IMR-90 (cell line): ENCODE measurements at regions not wholly inside any gene's neighbourhood (a gene's known extent, or its start where the extent isn't known, plus 50 kb on each side); places are given as distances from the start of the nearest gene placed in this dataset.
"Not testable (repeated sequence)": the region's sequence is repeated elsewhere in the genome, so short reads cannot be mapped to it uniquely, and the experiment has no call there.

Experiments
- ATAC-seq: fragments of 200-7000 bp; cut with Tn5 transposase; 2 replicates; pipeline ENCODE4 v1.9.1; 2020; ENCODE audit warnings: low read depth, mild to moderate bottlenecking, moderate library complexity
- BruUV-seq: library from RNA; stranded (reverse); fragments of 400-500 nt; replicated peaks from 2 replicates; lab custom pipeline; 2021; lab: Mats Ljungman, UMichigan
- CTCF ChIA-PET: fragments of 300-600 bp; formaldehyde crosslinking; extraction: SDS; loops from one replicate; lab custom pipeline; 2021; ENCODE audit warnings: antibody characterized with exemption; lab: Yijun Ruan, JAX
- POLR2A ChIA-PET: fragments of 300-600 bp; sonication (Branson Sonifier 250); formaldehyde crosslinking; loops from one replicate; lab custom pipeline; 2022; ENCODE audit warnings: antibody characterized with exemption; ENCODE audit not compliant: unreplicated experiment; lab: Charles Lee
- DNase-seq: peaks from one replicate; pipeline ENCODE4 v3.0.0; 2013
- H2AFZ ChIP-seq: replicated peaks from 2 replicates; pipeline ENCODE3; 2013; ENCODE audit warnings: low read length, mild to moderate bottlenecking; ENCODE audit not compliant: poor library complexity
- H2AK5ac ChIP-seq: 2 replicates; pipeline ENCODE4 v1.6.1; 2013; ENCODE audit warnings: low read depth, low read length, inconsistent platforms
- H2AK9ac ChIP-seq: replicated peaks from 2 replicates; pipeline ENCODE3; 2013; ENCODE audit warnings: mild to moderate bottlenecking, low read depth, low read length, moderate library complexity; ENCODE audit not compliant: poor library complexity
- H2BK120ac ChIP-seq: 2 replicates; pipeline ENCODE4 v1.6.1; 2013; ENCODE audit warnings: low read depth, low read length, inconsistent platforms
- H2BK15ac ChIP-seq: 3 replicates; pipeline ENCODE4 v1.6.1; 2013; ENCODE audit warnings: low read depth, low read length, inconsistent platforms
- H2BK20ac ChIP-seq: 2 replicates; pipeline ENCODE4 v1.6.1; 2013; ENCODE audit warnings: low read depth, mild to moderate bottlenecking, inconsistent platforms, low read length, moderate library complexity
- H2BK5ac ChIP-seq: 2 replicates; pipeline ENCODE4 v1.6.1; 2013; ENCODE audit warnings: mild to moderate bottlenecking, low read depth, low read length, inconsistent platforms; ENCODE audit not compliant: poor library complexity, severe bottlenecking
- H3K14ac ChIP-seq: replicated peaks from 2 replicates; pipeline ENCODE4 v1.6.1; 2013; ENCODE audit warnings: low read depth, low read length, inconsistent platforms
- H3K18ac ChIP-seq: 2 replicates; pipeline ENCODE4 v1.6.1; 2013; ENCODE audit warnings: low read depth, low read length, control low read depth
- H3K23ac ChIP-seq: 2 replicates; pipeline ENCODE4 v1.6.1; 2013; ENCODE audit warnings: low read depth, low read length, inconsistent platforms
- H3K27ac ChIP-seq: 2 replicates; pipeline ENCODE4 v1.5.1; 2013; ENCODE audit warnings: mild to moderate bottlenecking, control low read depth, low read length; ENCODE audit not compliant: insufficient read depth
- H3K27me3 ChIP-seq: 2 replicates; pipeline ENCODE4 v1.6.1; 2013; ENCODE audit warnings: low read length; ENCODE audit not compliant: control insufficient read depth, insufficient read depth
- H3K36me3 ChIP-seq: 2 replicates; pipeline ENCODE4 v1.6.1; 2013; ENCODE audit warnings: low read length, mixed read lengths; ENCODE audit not compliant: control insufficient read depth, insufficient read depth
- H3K4ac ChIP-seq: 2 replicates; pipeline ENCODE4 v1.6.1; 2013; ENCODE audit warnings: low read depth, low read length, inconsistent platforms
- H3K4me1 ChIP-seq: 2 replicates; pipeline ENCODE4 v1.6.1; 2013; ENCODE audit warnings: low read length, mixed read lengths; ENCODE audit not compliant: control insufficient read depth, insufficient read depth
- H3K4me2 ChIP-seq: 2 replicates; pipeline ENCODE4 v1.6.1; 2013; ENCODE audit warnings: low read depth, mild to moderate bottlenecking, control low read depth, low read length, moderate library complexity
- H3K4me3 ChIP-seq: 2 replicates; pipeline ENCODE4 v1.5.1; 2013; ENCODE audit warnings: low read depth, mild to moderate bottlenecking, control low read depth, low read length, moderate library complexity; ENCODE audit not compliant: insufficient read depth
- H3K56ac ChIP-seq: 2 replicates; pipeline ENCODE4 v1.6.1; 2013; ENCODE audit warnings: low read length, inconsistent platforms; ENCODE audit not compliant: insufficient read depth; ENCODE audit errors: extremely low read depth
- H3K79me1 ChIP-seq, 2 experiments: 2 replicates each; pipeline ENCODE4 v1.6.1; 2013; ENCODE audit warnings: low read length in 2 of 2, inconsistent platforms in 1 of 2, low read depth in 1 of 2
- H3K9ac ChIP-seq: 2 replicates; pipeline ENCODE4 v1.6.1; 2013; ENCODE audit warnings: low read depth, low read length, control low read depth
- H3K9me1 ChIP-seq: 2 replicates; pipeline ENCODE4 v1.6.1; 2013; ENCODE audit warnings: low read length, inconsistent platforms; ENCODE audit not compliant: insufficient read depth
- H3K9me3 ChIP-seq: 2 replicates; pipeline ENCODE4 v1.6.1; 2013; ENCODE audit warnings: low read length; ENCODE audit not compliant: control insufficient read depth, insufficient read depth
- H4K20me1 ChIP-seq: 2 replicates; pipeline ENCODE4 v1.6.1; 2013; ENCODE audit warnings: low read length, inconsistent platforms; ENCODE audit not compliant: insufficient read depth
- H4K5ac ChIP-seq: 2 replicates; pipeline ENCODE4 v1.6.1; 2013; ENCODE audit warnings: mild to moderate bottlenecking, low read depth, low read length, control low read depth
- H4K8ac ChIP-seq, 2 experiments: 2 replicates each; pipeline ENCODE4 v1.6.1; 2013; ENCODE audit warnings: low read depth in 2 of 2, low read length in 2 of 2, control low read depth in 1 of 2, inconsistent platforms in 1 of 2
- H4K91ac ChIP-seq: 2 replicates; pipeline ENCODE4 v1.6.1; 2013; ENCODE audit warnings: low read depth, low read length, inconsistent platforms; ENCODE audit not compliant: insufficient read depth
- CHD1 ChIP-seq: IDR thresholded peaks from 2 replicates; pipeline ENCODE4 v1.6.1; 2012; ENCODE audit warnings: low read depth, low read length, improper control_type of control experiment
- FOS ChIP-seq: fragments of 150-350 bp; IDR thresholded peaks from 2 replicates; pipeline ENCODE4 v1.6.1; 2016; ENCODE audit warnings: low read depth, low read length
- MAFK ChIP-seq: IDR thresholded peaks from 2 replicates; pipeline ENCODE4 v1.6.1; 2012; ENCODE audit warnings: low read depth, low read length, improper control_type of control experiment
- MAZ ChIP-seq: IDR thresholded peaks from 2 replicates; pipeline ENCODE4 v1.6.1; 2012; ENCODE audit warnings: low read depth, mild to moderate bottlenecking, low read length, improper control_type of control experiment, moderate library complexity, borderline replicate concordance
- RAD21 ChIP-seq: IDR thresholded peaks from 2 replicates; pipeline ENCODE4 v1.6.1; 2012; ENCODE audit warnings: low read length, improper control_type of control experiment
- RFX5 ChIP-seq: IDR thresholded peaks from 2 replicates; pipeline ENCODE4 v1.8.0; 2012; ENCODE audit warnings: low read depth, mild to moderate bottlenecking, low read length, moderate library complexity
- WGBS, 2 experiments: methylation state at CpG; one replicate each; pipeline versions ENCODE4 v1.1.5 to v1.1.7; 2013; ENCODE audit warnings: missing lambda C conversion rate in 2 of 2; ENCODE audit not compliant: insufficient read length in 1 of 2; ENCODE audit errors: extremely low coverage in 2 of 2; 5-methylcytosine and 5-hydroxymethylcytosine counted together
- dilution Hi-C: fragments of 300-500 bp; cut with HindIII; formaldehyde crosslinking; loops from one replicate; pipeline ENCODE4 v1.14.3; 2018; ENCODE audit warnings: low sequenced_read_pairs; ENCODE audit not compliant: unreplicated experiment
- in situ Hi-C: fragments of 300-500 bp; cut with MboI; formaldehyde crosslinking; loops from 3 replicates; pipeline ENCODE4 v1.14.3; 2019; ENCODE audit warnings: low sequenced_read_pairs, inconsistent platforms, mixed read lengths
- intact Hi-C: fragments of 100-400 bp; cut with micrococcal nuclease; formaldehyde crosslinking; loops from 2 replicates; pipeline ENCODE4 v1.10.0; 2022

DNA sequence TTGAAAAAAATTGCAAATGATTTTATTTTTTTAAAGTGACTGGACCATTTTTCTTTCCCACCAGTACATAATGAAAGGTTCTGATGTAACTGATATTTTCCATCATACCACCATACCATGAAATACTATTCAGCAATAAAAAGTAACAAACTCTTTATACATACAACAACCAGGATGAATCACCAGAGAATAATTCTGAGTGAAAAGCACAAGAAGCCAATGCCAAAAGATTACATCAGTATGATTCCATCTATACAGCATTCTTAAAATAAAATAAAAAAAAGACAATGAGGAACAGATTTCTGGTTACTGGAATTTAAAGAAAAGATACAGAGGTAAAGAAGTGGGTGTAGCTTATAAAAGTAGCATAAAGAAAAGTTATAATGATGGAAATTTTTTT is 423.7 kb upstream of the ST8SIA4 start:
- in situ Hi-C loops: no loop called here
- DNase-seq: no peak

DNA sequence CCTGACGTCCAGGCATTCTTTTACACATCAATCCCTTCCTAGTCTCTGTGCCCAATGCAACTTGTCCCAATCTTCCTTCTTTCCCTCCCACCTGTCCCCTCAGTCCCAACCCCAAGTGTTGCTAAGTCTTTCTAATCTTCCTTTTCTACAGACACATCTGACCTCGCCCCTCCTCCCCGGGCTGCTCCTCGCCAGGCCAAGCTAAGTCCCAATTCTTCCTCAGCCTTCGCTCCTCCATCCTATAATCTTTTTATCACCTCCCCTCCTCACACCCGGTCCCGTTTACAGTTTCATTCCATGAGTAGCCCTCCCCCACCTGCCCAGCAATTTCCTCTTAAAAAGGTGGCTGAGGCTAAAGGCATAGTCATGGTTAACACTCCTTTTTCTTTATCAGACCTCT is 413.3 kb upstream of the ST8SIA4 start:
- H3K9me3 ChIP-seq, H3K9me1 ChIP-seq, H3K27ac ChIP-seq, CTCF ChIA-PET, H3K9ac ChIP-seq, H3K14ac ChIP-seq, H3K18ac ChIP-seq, H3K4me2 ChIP-seq, H2AK5ac ChIP-seq, dilution Hi-C loops, H2BK120ac ChIP-seq, BruUV-seq, H3K4me1 ChIP-seq, H2BK20ac ChIP-seq, POLR2A ChIA-PET, H4K91ac ChIP-seq, intact Hi-C loops, ATAC-seq, H3K4ac ChIP-seq, H3K27me3 ChIP-seq, H3K79me1 ChIP-seq, in situ Hi-C loops, H4K5ac ChIP-seq, H3K36me3 ChIP-seq, DNase-seq, H2AK9ac ChIP-seq, H4K20me1 ChIP-seq, H2BK5ac ChIP-seq, H3K56ac ChIP-seq, H3K23ac ChIP-seq, H2BK15ac ChIP-seq, H2AFZ ChIP-seq, H4K8ac ChIP-seq, H3K4me3 ChIP-seq: not testable (repeated sequence)
- 27% methylated on average over 2 of the region's 7 CpGs; no CpG with 5 or more reads in 1 of the 2 experiments for WGBS, 2 experiments

More for the DNA sequence above, 423.7 kb upstream of the ST8SIA4 start:
- BruUV-seq: no TSS peak
- H3K36me3 ChIP-seq: no peaks in the 10 kb centered on the region
- dilution Hi-C loops (no loop called here), intact Hi-C loops (no loop called here)
- no peak overlapping the region for H4K8ac ChIP-seq
- no peak overlapping the region for H4K5ac ChIP-seq
- H3K18ac ChIP-seq: no peak overlapping the region
- no peak overlapping the region for H2BK20ac ChIP-seq
- H2AFZ ChIP-seq: no peak overlapping the region
- no peak overlapping the region for H3K4me3 ChIP-seq
- no peak overlapping the region for H2BK120ac ChIP-seq
- no peak overlapping the region for H2BK15ac ChIP-seq
- H3K9me1 ChIP-seq: no peaks in the 10 kb centered on the region
- H3K56ac ChIP-seq: no peak overlapping the region
- peaks cover 12% of the 10 kb centered on the region for H3K9me3 ChIP-seq
- no peak overlapping the region for H3K27ac ChIP-seq
- no peak overlapping the region for H2AK9ac ChIP-seq
- H3K79me1 ChIP-seq: no peaks in the 10 kb centered on the region
- no peak overlapping the region for H2AK5ac ChIP-seq
- no peak for ATAC-seq
- ChIA-PET CTCF (no interaction called here), POLR2A (no interaction called here)
- no peaks in the 10 kb centered on the region for H4K20me1 ChIP-seq
- H3K9ac ChIP-seq: no peak overlapping the region
- H3K14ac ChIP-seq: no peak overlapping the region
- no peak overlapping the region for H2BK5ac ChIP-seq
- no peaks in the 10 kb centered on the region for H3K27me3 ChIP-seq
- H3K4me2 ChIP-seq: no peak overlapping the region
- no peak for TF ChIP-seq CHD1
- no peak for TF ChIP-seq MAFK
- TF ChIP-seq RFX5: no peak
- TF ChIP-seq RAD21: no peak
- TF ChIP-seq MAZ: no peak
- no peak for TF ChIP-seq FOS
- H3K4ac ChIP-seq: no peak overlapping the region
- no peak overlapping the region for H3K23ac ChIP-seq
- H4K91ac ChIP-seq: no peak overlapping the region
- H3K4me1 ChIP-seq: no peaks in the 10 kb centered on the region
